HG02571 (cell line): ENCODE measurements at regions not wholly inside any gene's neighbourhood (a gene's known extent, or its start where the extent isn't known, plus 50 kb on each side); places are given as distances from the start of the nearest gene placed in this dataset.
"Not testable (repeated sequence)": the region's sequence is repeated elsewhere in the genome, so short reads cannot be mapped to it uniquely, and the experiment has no call there.

Source experiments
- ATAC-seq: cut with Tn5 transposase; IDR thresholded peaks from one replicate; pipeline ENCODE4 v1.9.1; 2021; ENCODE audit warnings: mild to moderate bottlenecking, moderate library complexity; ENCODE audit not compliant: unreplicated experiment

- ATAC-seq: not testable (repeated sequence)
These were observed 1265.9 kb upstream of the PCDH10 start for GRCh38 chr4:131883181-131883580.

- not testable (repeated sequence) for ATAC-seq
These were observed 1223.4 kb upstream of the PCDH10 start for GRCh38 chr4:131925662-131926061.

DNA sequence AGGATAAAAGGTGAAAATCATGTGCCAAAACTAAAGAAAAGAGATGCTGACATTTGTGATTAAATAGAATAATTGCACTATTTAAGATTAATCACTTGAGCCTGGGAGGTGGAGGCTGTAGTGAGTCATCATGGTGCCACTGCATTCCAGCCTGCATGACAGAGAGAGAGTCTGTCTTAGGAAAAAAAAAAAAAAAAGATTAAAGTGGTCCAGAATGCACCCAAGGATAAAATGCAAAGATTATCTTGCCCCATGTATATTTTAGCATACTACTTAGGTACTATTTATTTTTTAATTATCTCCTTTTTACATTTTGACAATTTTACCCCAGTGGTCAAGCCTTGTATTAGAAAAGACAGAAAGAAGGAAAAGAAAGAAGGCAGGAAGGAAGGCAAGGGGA is 1181.4 kb upstream of the PCDH10 start:
- not testable (repeated sequence) for ATAC-seq

DNA sequence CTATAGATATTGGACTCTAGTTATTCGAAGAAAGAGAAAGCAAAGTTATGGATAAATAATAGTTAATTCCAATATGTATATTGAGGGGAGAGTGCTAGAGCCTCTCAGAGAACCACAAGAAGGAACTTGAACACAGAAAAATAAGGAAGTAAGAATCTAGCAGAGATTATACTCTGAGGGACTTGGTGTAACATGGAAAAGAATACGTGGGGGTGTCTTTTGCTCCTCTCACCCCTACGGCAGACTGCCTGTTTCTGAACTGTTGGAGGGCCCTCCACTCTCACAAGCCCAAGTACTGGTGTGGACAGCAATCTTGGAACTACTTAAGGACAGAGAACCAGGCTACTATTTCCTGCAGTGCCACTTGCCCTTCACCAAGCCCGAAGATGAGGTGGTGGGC is 1174.4 kb upstream of the PCDH10 start:
- no peak for ATAC-seq

DNA sequence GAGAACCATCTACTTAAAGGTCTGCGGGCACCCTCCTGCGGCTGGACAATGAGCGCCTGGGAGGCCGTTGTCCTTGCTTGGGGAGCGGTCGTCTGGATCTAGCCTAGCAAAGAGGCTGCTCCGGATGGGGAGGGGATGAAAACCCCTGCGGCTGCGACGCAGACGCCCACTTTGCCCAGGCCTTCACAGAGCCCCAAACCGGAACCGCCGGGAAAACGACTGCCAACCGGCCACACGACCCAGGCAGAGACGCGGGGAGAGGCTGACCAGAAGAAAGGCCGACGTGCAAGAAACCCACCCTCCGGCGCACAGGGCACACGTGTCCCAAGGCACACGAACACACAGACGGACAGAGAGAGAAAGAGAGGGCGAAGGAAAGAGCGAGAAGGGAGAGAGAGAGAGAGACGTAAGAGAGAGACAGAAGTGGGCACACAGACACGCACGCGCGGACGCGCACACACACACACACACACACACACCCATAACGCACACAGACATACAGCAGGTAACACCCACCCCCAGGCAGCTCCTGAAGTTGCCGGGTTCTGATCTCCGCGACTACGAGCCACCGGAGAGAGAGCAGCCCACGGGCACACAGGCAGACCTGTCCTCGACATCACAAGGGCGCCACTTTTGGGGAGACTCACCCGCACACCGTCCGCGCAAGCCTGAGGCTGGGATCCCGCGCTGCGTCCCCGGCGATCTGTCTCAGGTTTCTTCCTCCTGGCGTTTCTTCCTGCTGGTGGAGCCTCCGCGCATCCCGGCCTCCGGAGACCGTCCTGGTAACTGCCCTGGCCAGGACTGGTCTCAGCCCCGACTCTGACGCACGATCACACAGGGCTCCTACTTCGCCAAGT is 1173.6 kb upstream of the PCDH10 start:
- not testable (repeated sequence) for ATAC-seq

GRCh38 chr4:131976133-131977002 is 1172.7 kb upstream of the PCDH10 start:
- ATAC-seq: not testable (repeated sequence)

DNA sequence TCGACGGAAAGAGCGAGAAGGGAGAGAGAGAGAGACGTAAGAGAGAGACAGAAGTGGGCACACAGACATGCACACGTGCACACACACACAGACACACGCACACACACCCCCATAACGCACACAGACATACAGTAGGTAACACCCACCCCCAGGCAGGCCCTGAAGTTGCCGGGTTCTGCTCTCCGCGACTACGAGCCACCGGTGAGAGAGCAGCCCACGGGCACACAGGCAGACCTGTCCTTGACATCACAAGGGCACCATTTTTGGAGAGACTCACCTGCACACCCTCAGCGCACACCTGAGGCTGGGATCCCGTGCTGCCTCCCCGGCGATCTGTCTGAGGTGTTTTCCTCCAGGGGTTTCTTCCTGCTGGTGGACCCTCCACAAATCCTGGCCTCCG is 1171.0 kb upstream of the PCDH10 start:
- no peak for ATAC-seq

- ATAC-seq: no peak
These were observed 1159.5 kb upstream of the PCDH10 start for GRCh38 chr4:131989576-131989975.

DNA sequence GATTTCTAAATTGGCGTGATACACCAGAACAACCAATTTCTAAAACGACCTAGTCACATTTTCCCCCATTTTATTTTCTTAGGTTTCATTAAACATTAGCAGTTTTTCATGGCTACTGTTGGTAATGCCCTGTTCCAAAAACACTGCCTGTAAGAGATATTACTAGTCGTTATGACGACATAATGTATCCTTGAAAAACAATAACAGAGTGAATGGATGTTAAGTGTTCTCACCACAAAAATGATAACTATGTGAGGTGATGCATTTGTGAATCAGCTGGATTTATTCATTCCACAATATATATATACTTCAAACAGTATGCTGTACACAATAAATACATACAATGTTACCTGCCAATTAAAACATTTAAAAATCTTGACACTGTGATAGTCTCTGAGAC is 1147.6 kb upstream of the PCDH10 start:
- no peak for ATAC-seq

DNA sequence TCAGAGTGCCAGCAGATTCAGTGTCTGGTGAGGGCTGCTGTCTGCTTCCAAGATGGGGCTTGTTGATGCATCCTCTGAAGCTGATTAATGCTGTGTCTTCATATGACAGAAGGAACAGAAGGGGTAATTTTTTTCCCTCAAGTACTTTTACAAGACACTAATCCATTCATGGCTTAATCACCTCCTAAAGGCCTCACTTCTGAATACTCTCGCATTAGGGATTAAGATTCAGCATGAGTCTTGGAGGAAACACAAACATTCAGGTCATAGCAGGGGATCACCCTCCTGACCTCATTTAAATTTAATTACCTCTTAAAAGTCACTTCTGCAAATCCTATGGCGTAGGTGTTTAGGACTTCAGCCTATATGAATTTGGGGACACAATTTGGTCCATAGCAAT is 1145.5 kb upstream of the PCDH10 start:
- no peak for ATAC-seq

GRCh38 chr4:132015321-132015720 is 1133.8 kb upstream of the PCDH10 start:
- ATAC-seq: no peak

DNA sequence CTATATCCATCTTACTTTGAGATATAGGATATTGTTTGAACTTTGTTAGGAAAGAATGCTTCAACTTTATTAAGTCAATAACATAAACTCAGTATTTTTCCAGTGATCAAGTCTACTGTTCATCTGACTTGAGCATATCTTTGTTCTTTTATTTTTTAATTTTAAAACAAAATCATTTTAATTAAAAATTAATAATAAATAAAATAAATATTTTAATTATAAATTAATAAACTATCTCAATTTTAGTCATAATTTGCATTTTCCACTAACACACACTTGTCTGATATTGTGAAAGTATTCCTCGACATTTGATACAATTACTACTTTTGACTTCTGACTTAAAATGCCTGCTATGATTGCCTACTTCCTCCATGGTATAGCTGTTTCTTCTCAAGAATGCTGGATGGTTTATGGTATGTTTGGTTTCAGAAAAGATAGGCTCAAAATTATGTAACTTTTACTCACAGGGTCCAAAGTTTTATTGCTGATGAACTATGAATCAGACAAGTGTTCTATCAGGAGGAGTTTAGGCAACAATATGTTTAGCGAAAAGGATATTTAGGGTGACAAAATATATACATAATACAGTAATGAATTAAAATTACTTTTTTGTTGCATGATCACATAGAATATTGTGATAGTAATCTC is 1132.3 kb upstream of the PCDH10 start:
- ATAC-seq: no peak

DNA sequence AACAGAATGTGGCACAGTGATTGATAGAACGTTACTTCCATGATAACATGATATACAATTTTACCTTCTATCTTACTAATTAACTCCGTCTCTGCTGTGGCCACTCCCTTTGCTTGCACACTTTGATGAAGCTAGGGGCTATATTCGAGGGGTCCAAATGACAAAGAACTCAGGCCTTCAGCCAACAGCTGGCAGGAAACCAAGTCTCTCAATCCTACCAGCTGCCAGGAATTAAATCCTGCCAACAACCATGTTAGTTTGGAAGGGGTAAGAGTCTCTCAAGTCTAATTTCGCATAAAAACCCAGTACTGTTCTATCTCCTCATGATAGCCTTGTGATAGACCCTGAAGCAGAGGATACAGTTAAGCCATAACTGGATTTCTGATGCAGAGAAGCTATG is 1122.9 kb upstream of the PCDH10 start:
- ATAC-seq: no peak

DNA sequence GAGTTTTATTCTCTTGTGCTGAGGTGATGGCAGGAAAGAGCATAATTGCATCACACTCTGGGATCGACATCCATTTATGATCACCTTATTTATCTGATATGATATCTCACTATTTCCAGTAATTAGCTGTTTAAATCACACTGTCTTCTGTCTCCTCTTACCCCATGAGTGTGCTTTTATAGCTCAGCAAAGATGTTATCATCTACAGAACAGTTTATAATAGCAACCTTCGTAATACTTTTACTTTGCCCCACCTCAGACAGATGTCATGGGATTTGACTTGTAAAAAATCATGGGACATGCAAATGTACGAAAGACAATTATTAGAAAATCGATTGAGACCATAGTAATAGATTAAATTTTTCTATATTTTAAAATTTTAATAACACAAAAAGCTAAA is 1122.3 kb upstream of the PCDH10 start:
- ATAC-seq: no peak

GRCh38 chr4:132056496-132056895 is 1092.6 kb upstream of the PCDH10 start:
- ATAC-seq: no peak

- ATAC-seq: no peak
These were observed 1089.9 kb upstream of the PCDH10 start for GRCh38 chr4:132059227-132059626.

GRCh38 chr4:132062611-132063239 is 1086.4 kb upstream of the PCDH10 start:
- ATAC-seq: no peak

DNA sequence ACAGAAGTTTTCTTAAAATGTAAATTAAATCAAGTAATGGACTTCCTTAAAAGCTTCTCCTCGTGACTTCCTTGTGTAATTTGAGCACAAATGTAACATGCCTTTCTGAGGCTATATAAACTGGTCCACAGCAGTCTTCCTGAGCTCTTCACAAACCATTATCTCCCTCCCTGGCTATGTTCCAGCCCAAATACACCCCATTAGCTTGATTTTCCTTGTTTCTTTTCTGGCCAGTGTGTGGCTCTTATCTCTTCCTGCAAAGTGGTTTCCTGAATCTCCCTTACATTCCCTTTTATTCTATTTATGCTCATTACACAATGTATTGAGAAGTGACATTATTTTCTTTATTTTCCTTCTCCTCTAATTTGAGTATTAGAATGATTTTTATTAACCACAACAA is 1085.3 kb upstream of the PCDH10 start:
- ATAC-seq: no peak

GRCh38 chr4:132065940-132066495 is 1083.1 kb upstream of the PCDH10 start:
- ATAC-seq: no peak

GRCh38 chr4:132071815-132072214 is 1077.3 kb upstream of the PCDH10 start:
- no peak for ATAC-seq

DNA sequence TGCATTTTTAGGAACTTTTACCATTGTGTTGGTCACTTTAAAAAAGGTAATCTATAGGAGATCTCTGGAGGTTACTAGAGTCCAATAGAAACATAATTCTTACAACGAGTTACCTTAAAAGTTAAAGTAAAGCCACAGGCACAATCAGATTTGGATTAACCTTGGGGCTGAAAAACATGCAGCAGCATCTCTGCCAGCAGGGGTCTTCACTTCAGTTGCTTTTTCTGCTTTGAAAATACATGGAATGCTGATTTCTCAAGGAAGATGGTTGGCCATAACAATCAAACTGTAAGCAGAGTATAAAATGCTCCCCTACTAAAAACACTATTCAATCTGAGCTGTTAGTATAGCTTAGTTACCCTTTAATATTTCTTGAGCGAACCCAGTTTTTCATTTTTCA is 1072.3 kb upstream of the PCDH10 start:
- ATAC-seq: no peak
